Renal cortical epithelial cell (primary cell): ENCODE measurements at regions not wholly inside any gene's neighbourhood (a gene's known extent, or its start where the extent isn't known, plus 50 kb on each side); places are given as distances from the start of the nearest gene placed in this dataset.
"Not testable (repeated sequence)": the region's sequence is repeated elsewhere in the genome, so short reads cannot be mapped to it uniquely, and the experiment has no call there.

Experiments
- DNase-seq: peaks from one replicate; pipeline ENCODE4 v3.0.0-alpha.2; 2011; ENCODE audit warnings: low read depth

DNA sequence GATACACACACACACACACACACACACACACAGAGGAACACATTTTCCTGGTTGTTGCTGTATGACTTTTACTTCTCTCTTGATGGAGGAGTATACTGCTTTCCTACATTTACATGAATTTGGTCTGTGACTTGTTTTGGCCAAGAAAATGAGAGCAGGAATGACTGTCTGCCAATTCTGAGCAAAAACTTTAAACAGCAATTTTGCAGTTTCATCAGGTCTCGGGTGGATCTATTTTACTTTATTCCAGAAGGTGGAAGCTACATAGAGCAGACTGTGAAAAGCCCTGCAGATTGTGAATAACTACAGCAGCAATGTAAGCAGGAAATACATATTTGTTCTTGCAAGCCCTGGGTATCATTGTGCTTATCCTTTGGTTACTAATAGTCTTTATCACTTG is 1350.0 kb upstream of the EPHA6 start:
- DNase-seq = no peak

DNA sequence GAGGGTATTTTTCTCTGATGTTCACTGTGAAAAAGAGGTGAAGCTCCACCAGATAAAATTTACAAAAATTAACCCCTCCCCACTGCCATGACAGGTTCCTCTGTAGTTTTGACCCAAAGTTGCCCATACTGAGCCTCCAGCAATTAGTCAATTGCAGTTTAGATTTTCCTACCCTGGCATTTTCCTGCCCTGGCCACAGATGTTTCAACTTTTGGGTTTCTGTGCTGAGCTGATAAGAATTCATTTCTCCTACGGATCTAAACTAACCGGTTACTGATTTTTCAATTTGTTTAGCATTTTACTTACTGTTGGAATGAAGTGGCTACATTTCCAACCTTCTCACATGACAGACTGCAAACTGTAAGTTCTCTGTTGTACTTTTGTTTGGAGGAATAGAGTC is 1346.1 kb upstream of the EPHA6 start:
- DNase-seq = no peak

DNA sequence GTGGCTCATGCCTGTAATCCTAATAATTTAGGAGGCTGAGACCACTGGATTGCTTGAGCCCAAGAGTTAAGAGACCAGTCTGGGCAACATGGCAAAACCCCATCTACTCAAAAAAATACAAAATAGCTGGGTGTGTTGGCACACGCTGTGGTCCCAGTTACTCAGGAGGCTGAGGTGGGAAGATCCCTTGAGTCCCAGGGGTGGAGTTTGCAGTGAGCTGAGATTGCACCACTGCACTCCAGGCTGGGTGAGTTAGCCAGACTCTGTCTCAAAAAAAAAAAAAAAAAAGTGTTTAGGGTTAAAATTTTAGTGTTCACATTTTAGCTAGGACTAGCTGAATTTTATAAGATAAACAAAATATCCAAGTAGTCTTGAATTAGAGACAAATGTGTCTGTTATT is 1340.1 kb upstream of the EPHA6 start:
- peak; percentile 11 for DNase-seq

DNA sequence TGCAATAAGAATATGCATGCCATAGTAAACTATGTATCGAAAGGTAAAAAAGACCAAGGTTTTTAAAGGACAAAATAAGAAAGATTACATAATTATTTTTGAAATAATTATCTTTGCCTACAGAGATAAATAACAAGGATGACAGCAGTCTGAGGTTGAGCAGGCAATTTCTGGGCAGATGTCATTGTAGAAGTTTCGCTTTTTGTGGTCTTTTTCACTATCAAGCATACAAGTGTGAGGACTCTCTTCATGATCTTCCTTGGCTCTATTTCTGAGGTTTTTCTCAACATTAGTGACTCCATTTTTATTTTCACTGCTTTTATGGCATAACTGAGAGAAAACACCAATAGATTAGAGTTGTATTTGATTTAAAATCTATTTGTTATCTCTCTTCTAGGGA is 1337.9 kb upstream of the EPHA6 start:
- DNase-seq = no peak

- DNase-seq = no peak
Measured at GRCh38 chr3:95506174-95506573, 1308.2 kb upstream of the EPHA6 start.

DNA sequence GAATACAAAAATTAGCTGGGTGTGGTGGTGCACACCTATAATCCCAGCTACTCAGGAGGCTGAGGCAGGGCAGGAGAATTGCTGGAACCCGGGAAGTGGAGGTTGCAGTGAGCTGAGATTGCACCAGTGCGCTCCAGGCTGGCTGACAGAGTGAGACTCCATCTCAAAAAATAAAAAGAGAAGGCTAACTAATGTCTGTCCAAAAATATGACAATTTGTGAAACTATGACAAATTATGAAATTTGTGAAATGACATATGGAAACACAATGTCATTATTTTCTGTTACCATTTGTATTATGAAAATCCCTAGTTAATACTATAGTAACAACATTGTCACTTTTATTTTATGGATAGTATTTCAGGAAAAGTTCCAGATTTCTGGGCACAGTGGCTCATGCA is 1306.3 kb upstream of the EPHA6 start:
- no peak for DNase-seq

DNA sequence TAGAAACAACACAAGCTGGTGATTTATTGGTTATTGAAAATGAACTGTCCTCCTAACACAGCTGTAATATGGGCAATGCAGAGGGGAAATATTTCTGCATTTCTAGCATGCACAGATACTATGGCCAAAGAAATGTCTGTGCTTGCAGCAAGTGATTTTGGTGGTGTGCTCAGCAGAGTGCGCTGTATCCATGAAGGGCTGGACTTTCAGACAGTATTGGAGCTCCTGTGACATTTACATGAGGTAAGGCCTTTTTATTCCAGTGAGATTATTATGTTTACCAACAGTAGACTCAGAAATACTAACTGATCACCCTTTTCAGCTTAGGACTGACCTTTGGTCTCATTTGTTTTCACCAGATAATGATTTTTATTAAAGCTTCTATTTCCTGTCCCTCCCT is 1302.6 kb upstream of the EPHA6 start:
- no peak for DNase-seq

DNA sequence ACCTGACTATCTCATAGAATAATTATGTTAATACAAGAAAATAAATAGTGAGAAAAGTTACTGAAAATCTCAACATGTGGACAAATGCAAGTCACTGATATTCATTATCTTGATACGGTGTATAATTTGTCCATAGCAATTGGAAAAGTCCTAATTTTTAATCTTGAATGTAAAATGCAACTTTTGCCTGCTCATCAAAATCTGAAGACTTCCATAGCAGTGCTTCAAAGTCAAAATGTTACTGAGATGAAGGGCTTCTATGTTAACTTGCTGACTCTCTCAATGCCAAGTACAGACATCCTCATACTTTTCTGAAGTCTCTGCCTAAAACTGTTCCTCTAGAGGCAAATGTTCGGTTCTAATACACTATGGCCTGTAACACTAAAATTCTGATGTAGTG is 1300.1 kb upstream of the EPHA6 start:
- DNase-seq = no peak

GRCh38 chr3:95521396-95521795 is 1293.0 kb upstream of the EPHA6 start:
- no peak for DNase-seq

DNA sequence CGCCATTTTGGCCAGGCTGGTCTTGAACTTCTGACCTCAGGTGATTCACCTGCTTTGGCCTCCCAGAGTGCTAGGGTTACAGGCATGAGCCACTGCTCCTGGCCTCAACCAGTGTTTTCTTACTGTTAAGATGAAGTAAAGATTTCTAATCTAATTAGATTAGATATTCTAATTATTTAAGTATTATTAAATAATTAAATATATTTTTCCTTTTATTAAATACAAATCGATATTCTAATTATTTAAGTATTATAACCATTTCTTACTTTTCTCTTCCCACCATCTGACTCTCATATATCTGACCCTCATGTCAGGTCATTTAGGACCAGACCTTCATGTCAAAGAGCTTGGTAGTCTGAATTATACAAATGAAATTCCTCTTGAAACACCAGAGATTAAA is 1291.9 kb upstream of the EPHA6 start:
- DNase-seq = no peak

GRCh38 chr3:95539950-95540483 is 1274.4 kb upstream of the EPHA6 start:
- no peak for DNase-seq

GRCh38 chr3:95565502-95565901 is 1248.9 kb upstream of the EPHA6 start:
- DNase-seq = no peak

- DNase-seq = no peak
Measured at GRCh38 chr3:95567346-95567745, 1247.0 kb upstream of the EPHA6 start.

DNA sequence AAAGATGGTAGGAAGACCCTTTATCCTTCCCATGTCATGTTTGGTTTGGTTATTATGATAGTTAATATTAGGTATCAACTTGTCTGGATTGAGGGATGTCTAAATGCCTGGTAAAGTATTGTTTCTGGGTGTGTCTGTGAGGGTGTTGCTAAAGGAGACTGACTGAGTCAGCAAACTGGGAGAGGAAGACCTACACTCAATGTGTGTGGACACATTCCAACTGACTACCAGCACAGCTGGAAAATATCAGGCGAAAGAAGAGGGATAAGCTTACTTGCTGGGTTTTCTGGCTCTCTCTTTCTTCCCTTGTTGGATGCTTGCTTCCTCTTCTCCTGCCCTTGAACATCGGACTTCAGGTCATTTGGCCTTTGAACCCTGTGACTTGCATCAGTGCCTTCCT is 1227.6 kb upstream of the EPHA6 start:
- peak; percentile 26 for DNase-seq

- not testable (repeated sequence) for DNase-seq
Measured at GRCh38 chr3:95587641-95588040, 1226.8 kb upstream of the EPHA6 start.

- no peak for DNase-seq
Measured at GRCh38 chr3:95588473-95588872, 1225.9 kb upstream of the EPHA6 start.

- no peak for DNase-seq
Measured at GRCh38 chr3:95595416-95596075, 1218.8 kb upstream of the EPHA6 start.

GRCh38 chr3:95607926-95608325 is 1206.5 kb upstream of the EPHA6 start:
- DNase-seq = no peak

GRCh38 chr3:95609411-95609810 is 1205.0 kb upstream of the EPHA6 start:
- DNase-seq = no peak

DNA sequence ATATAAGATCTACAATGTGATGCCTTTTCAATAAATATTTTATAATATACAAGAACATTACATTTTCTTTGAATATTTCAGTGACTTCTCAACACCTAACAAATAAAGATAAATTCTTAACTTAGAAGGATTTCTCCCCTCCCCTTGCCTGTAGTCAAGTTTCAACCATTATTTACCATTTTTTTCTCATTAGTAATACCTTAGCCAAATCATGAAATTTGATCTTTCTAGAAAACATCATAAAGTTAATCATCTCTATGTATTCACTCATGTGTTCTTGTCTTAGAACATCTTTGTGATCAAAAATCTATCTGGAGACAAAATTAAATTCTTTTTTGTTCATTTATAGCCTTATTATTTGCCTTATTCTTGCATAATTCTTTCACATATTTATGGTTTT is 1201.8 kb upstream of the EPHA6 start:
- DNase-seq = peak; percentile 6

GRCh38 chr3:95613993-95614392 is 1200.4 kb upstream of the EPHA6 start:
- DNase-seq = no peak

DNA sequence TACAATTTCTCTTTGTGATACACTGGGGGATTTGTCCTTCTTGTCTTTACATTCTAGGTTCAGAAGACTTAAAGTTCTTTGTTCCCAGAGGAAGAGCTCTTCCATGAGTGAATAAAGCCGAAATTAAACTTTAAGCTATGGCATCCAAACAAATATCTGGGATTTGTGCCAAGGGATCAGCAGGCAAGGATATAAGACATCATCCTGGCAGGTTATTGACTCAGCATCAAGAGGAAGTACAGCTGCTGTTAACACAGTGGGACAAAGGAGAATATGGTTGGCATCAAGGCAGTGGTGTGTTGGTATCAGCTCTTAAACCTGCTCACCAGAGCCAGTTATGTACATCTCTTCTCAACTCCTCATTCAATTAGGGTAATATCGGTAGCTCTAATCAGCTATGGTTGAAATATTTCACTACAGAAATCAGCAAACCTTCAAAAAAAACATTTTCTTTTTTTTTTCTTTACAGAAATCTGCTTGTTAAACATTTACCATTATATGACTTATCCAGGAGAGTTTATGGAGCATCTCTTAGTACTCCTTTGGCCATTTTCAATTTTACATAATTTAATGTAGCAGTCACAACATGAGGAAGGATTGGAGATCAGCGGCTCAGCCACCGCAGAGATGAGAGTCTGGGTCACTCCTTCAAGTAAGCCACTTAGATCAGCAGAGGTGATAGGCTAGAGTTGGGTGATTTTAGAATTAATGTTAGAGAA is 1198.6 kb upstream of the EPHA6 start:
- DNase-seq = peak; percentile 72

GRCh38 chr3:95626107-95626506 is 1188.3 kb upstream of the EPHA6 start:
- DNase-seq = no peak

DNA sequence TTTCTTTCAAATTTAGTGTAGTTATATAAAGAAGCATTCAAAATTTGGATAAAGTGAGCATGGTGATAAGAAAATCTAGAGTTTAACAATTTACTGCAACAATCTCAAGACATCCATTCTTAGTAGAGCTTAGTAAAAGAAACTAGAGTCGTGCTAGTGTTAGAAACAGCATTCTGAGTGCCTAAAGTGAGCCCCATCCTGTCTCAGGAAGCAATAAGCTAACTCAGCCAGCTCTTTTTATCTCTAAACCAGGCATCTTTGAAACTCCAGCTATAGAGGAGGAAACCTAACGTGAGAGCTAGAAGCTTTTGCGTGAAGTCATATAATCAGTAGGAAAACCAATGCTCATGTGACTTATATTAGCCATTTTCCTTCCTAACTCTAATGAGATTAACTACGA is 1187.1 kb upstream of the EPHA6 start:
- DNase-seq = no peak
